SU-DHL-6 (cell line): ENCODE measurements at regions not wholly inside any gene's neighbourhood (a gene's known extent, or its start where the extent isn't known, plus 50 kb on each side); places are given as distances from the start of the nearest gene placed in this dataset.
"Not testable (repeated sequence)": the region's sequence is repeated elsewhere in the genome, so short reads cannot be mapped to it uniquely, and the experiment has no call there.

Experiments used
- EZH2phosphoT487 ChIP-seq: fragments of 200-600 bp; sonication (generic), shearing (Covaris generic); conservative IDR thresholded peaks from 2 replicates; pipeline ENCODE4 v1.6.1; 2018; ENCODE audit warnings: mild to moderate bottlenecking, antibody characterized with exemption, low read length, moderate library complexity, mixed read lengths
- TF ChIP-seq, protein P1 (sequence below): fragments of 200-600 bp; sonication (generic); IDR thresholded peaks from one replicate; pipeline ENCODE4 v1.5.1; 2017; ENCODE audit warnings: antibody characterized with exemption, mild to moderate bottlenecking, low read length, moderate library complexity; ENCODE audit not compliant: insufficient read depth, poor library complexity, severe bottlenecking

DNA sequence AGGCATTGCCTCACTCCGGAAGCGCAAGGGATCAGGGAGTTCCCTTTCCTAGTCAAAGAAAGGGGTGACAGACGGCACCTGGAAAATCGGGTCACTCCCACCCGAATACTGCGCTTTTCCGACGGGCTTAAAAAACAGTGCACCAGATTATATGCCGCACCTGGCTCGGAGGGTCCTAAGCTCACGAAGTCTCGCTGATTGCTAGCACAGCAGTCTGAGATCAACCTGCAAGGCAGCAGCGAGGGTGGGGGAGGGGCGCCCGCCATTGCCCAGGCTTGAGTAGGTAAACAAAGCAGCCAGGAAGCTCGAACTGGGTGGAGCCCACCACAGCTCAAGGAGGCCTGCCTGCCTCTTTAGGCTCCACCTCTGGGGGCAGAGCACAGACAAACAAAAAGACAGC, 63.7 kb upstream of the CDH2 start:
- TF ChIP-seq, protein P1, sequence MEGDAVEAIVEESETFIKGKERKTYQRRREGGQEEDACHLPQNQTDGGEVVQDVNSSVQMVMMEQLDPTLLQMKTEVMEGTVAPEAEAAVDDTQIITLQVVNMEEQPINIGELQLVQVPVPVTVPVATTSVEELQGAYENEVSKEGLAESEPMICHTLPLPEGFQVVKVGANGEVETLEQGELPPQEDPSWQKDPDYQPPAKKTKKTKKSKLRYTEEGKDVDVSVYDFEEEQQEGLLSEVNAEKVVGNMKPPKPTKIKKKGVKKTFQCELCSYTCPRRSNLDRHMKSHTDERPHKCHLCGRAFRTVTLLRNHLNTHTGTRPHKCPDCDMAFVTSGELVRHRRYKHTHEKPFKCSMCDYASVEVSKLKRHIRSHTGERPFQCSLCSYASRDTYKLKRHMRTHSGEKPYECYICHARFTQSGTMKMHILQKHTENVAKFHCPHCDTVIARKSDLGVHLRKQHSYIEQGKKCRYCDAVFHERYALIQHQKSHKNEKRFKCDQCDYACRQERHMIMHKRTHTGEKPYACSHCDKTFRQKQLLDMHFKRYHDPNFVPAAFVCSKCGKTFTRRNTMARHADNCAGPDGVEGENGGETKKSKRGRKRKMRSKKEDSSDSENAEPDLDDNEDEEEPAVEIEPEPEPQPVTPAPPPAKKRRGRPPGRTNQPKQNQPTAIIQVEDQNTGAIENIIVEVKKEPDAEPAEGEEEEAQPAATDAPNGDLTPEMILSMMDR: not testable (repeated sequence)
- TF ChIP-seq EZH2phosphoT487: not testable (repeated sequence)
